IMR-90 (cell line): ENCODE measurements at regions not wholly inside any gene's neighbourhood (a gene's known extent, or its start where the extent isn't known, plus 50 kb on each side); places are given as distances from the start of the nearest gene placed in this dataset.

Experiments used
- ATAC-seq: fragments of 200-7000 bp; cut with Tn5 transposase; 2 replicates; pipeline ENCODE4 v1.9.1; 2020; ENCODE audit warnings: low read depth, mild to moderate bottlenecking, moderate library complexity
- BruUV-seq: library from RNA; stranded (reverse); fragments of 400-500 nt; replicated peaks from 2 replicates; lab custom pipeline; 2021; lab: Mats Ljungman, UMichigan
- CTCF ChIA-PET: fragments of 300-600 bp; formaldehyde crosslinking; extraction: SDS; loops from one replicate; lab custom pipeline; 2021; ENCODE audit warnings: antibody characterized with exemption; lab: Yijun Ruan, JAX
- POLR2A ChIA-PET: fragments of 300-600 bp; sonication (Branson Sonifier 250); formaldehyde crosslinking; loops from one replicate; lab custom pipeline; 2022; ENCODE audit warnings: antibody characterized with exemption; ENCODE audit not compliant: unreplicated experiment; lab: Charles Lee
- DNase-seq: peaks from one replicate; pipeline ENCODE4 v3.0.0; 2013
- H2AFZ ChIP-seq: replicated peaks from 2 replicates; pipeline ENCODE3; 2013; ENCODE audit warnings: low read length, mild to moderate bottlenecking; ENCODE audit not compliant: poor library complexity
- H2AK5ac ChIP-seq: 2 replicates; pipeline ENCODE4 v1.6.1; 2013; ENCODE audit warnings: low read depth, low read length, inconsistent platforms
- H2AK9ac ChIP-seq: replicated peaks from 2 replicates; pipeline ENCODE3; 2013; ENCODE audit warnings: mild to moderate bottlenecking, low read depth, low read length, moderate library complexity; ENCODE audit not compliant: poor library complexity
- H2BK120ac ChIP-seq: 2 replicates; pipeline ENCODE4 v1.6.1; 2013; ENCODE audit warnings: low read depth, low read length, inconsistent platforms
- H2BK15ac ChIP-seq: 3 replicates; pipeline ENCODE4 v1.6.1; 2013; ENCODE audit warnings: low read depth, low read length, inconsistent platforms
- H2BK20ac ChIP-seq: 2 replicates; pipeline ENCODE4 v1.6.1; 2013; ENCODE audit warnings: low read depth, mild to moderate bottlenecking, inconsistent platforms, low read length, moderate library complexity
- H2BK5ac ChIP-seq: 2 replicates; pipeline ENCODE4 v1.6.1; 2013; ENCODE audit warnings: mild to moderate bottlenecking, low read depth, low read length, inconsistent platforms; ENCODE audit not compliant: poor library complexity, severe bottlenecking
- H3K14ac ChIP-seq: replicated peaks from 2 replicates; pipeline ENCODE4 v1.6.1; 2013; ENCODE audit warnings: low read depth, low read length, inconsistent platforms
- H3K18ac ChIP-seq: 2 replicates; pipeline ENCODE4 v1.6.1; 2013; ENCODE audit warnings: low read depth, low read length, control low read depth
- H3K23ac ChIP-seq: 2 replicates; pipeline ENCODE4 v1.6.1; 2013; ENCODE audit warnings: low read depth, low read length, inconsistent platforms
- H3K27ac ChIP-seq: 2 replicates; pipeline ENCODE4 v1.5.1; 2013; ENCODE audit warnings: mild to moderate bottlenecking, control low read depth, low read length; ENCODE audit not compliant: insufficient read depth
- H3K27me3 ChIP-seq: 2 replicates; pipeline ENCODE4 v1.6.1; 2013; ENCODE audit warnings: low read length; ENCODE audit not compliant: control insufficient read depth, insufficient read depth
- H3K36me3 ChIP-seq: 2 replicates; pipeline ENCODE4 v1.6.1; 2013; ENCODE audit warnings: low read length, mixed read lengths; ENCODE audit not compliant: control insufficient read depth, insufficient read depth
- H3K4ac ChIP-seq: 2 replicates; pipeline ENCODE4 v1.6.1; 2013; ENCODE audit warnings: low read depth, low read length, inconsistent platforms
- H3K4me1 ChIP-seq: 2 replicates; pipeline ENCODE4 v1.6.1; 2013; ENCODE audit warnings: low read length, mixed read lengths; ENCODE audit not compliant: control insufficient read depth, insufficient read depth
- H3K4me2 ChIP-seq: 2 replicates; pipeline ENCODE4 v1.6.1; 2013; ENCODE audit warnings: low read depth, mild to moderate bottlenecking, control low read depth, low read length, moderate library complexity
- H3K4me3 ChIP-seq: 2 replicates; pipeline ENCODE4 v1.5.1; 2013; ENCODE audit warnings: low read depth, mild to moderate bottlenecking, control low read depth, low read length, moderate library complexity; ENCODE audit not compliant: insufficient read depth
- H3K56ac ChIP-seq: 2 replicates; pipeline ENCODE4 v1.6.1; 2013; ENCODE audit warnings: low read length, inconsistent platforms; ENCODE audit not compliant: insufficient read depth; ENCODE audit errors: extremely low read depth
- H3K79me1 ChIP-seq, 2 experiments: 2 replicates each; pipeline ENCODE4 v1.6.1; 2013; ENCODE audit warnings: low read length in 2 of 2, inconsistent platforms in 1 of 2, low read depth in 1 of 2
- H3K9ac ChIP-seq: 2 replicates; pipeline ENCODE4 v1.6.1; 2013; ENCODE audit warnings: low read depth, low read length, control low read depth
- H3K9me1 ChIP-seq: 2 replicates; pipeline ENCODE4 v1.6.1; 2013; ENCODE audit warnings: low read length, inconsistent platforms; ENCODE audit not compliant: insufficient read depth
- H3K9me3 ChIP-seq: 2 replicates; pipeline ENCODE4 v1.6.1; 2013; ENCODE audit warnings: low read length; ENCODE audit not compliant: control insufficient read depth, insufficient read depth
- H4K20me1 ChIP-seq: 2 replicates; pipeline ENCODE4 v1.6.1; 2013; ENCODE audit warnings: low read length, inconsistent platforms; ENCODE audit not compliant: insufficient read depth
- H4K5ac ChIP-seq: 2 replicates; pipeline ENCODE4 v1.6.1; 2013; ENCODE audit warnings: mild to moderate bottlenecking, low read depth, low read length, control low read depth
- H4K8ac ChIP-seq, 2 experiments: 2 replicates each; pipeline ENCODE4 v1.6.1; 2013; ENCODE audit warnings: low read depth in 2 of 2, low read length in 2 of 2, control low read depth in 1 of 2, inconsistent platforms in 1 of 2
- H4K91ac ChIP-seq: 2 replicates; pipeline ENCODE4 v1.6.1; 2013; ENCODE audit warnings: low read depth, low read length, inconsistent platforms; ENCODE audit not compliant: insufficient read depth
- BHLHE40 ChIP-seq: fragments of 150-350 bp; IDR thresholded peaks from 2 replicates; pipeline ENCODE4 v1.6.1; 2016; ENCODE audit warnings: mild to moderate bottlenecking, low read depth, low read length
- CEBPB ChIP-seq: IDR thresholded peaks from 2 replicates; pipeline ENCODE4 v1.6.1; 2012; ENCODE audit warnings: low read depth, low read length, improper control_type of control experiment
- FOS ChIP-seq: fragments of 150-350 bp; IDR thresholded peaks from 2 replicates; pipeline ENCODE4 v1.6.1; 2016; ENCODE audit warnings: low read depth, low read length
- MAFK ChIP-seq: IDR thresholded peaks from 2 replicates; pipeline ENCODE4 v1.6.1; 2012; ENCODE audit warnings: low read depth, low read length, improper control_type of control experiment
- MXI1 ChIP-seq: IDR thresholded peaks from 2 replicates; pipeline ENCODE4 v1.6.1; 2012; ENCODE audit warnings: low read depth, mild to moderate bottlenecking, low read length, moderate library complexity, borderline replicate concordance
- POLR2A ChIP-seq: IDR thresholded peaks from 2 replicates; pipeline ENCODE4 v1.6.1; 2012; ENCODE audit warnings: mild to moderate bottlenecking, low read depth, low read length
- RCOR1 ChIP-seq: IDR thresholded peaks from 2 replicates; pipeline ENCODE4 v1.6.1; 2012; ENCODE audit warnings: mild to moderate bottlenecking, low read length, improper control_type of control experiment; ENCODE audit not compliant: insufficient replicate concordance
- RFX5 ChIP-seq: IDR thresholded peaks from 2 replicates; pipeline ENCODE4 v1.8.0; 2012; ENCODE audit warnings: low read depth, mild to moderate bottlenecking, low read length, moderate library complexity
- SMC3 ChIP-seq: fragments of 150-350 bp; IDR thresholded peaks from 2 replicates; pipeline ENCODE4 v1.6.1; 2016; ENCODE audit warnings: low read depth, mild to moderate bottlenecking, antibody characterized with exemption, low read length, moderate library complexity
- WGBS, 2 experiments: methylation state at CpG; one replicate each; pipeline versions ENCODE4 v1.1.5 to v1.1.7; 2013; ENCODE audit warnings: missing lambda C conversion rate in 2 of 2; ENCODE audit not compliant: insufficient read length in 1 of 2; ENCODE audit errors: extremely low coverage in 2 of 2; 5-methylcytosine and 5-hydroxymethylcytosine counted together
- dilution Hi-C: fragments of 300-500 bp; cut with HindIII; formaldehyde crosslinking; loops from one replicate; pipeline ENCODE4 v1.14.3; 2018; ENCODE audit warnings: low sequenced_read_pairs; ENCODE audit not compliant: unreplicated experiment
- in situ Hi-C: fragments of 300-500 bp; cut with MboI; formaldehyde crosslinking; loops from 3 replicates; pipeline ENCODE4 v1.14.3; 2019; ENCODE audit warnings: low sequenced_read_pairs, inconsistent platforms, mixed read lengths
- intact Hi-C: fragments of 100-400 bp; cut with micrococcal nuclease; formaldehyde crosslinking; loops from 2 replicates; pipeline ENCODE4 v1.10.0; 2022
- TF ChIP-seq, protein P1 (sequence below): conservative IDR thresholded peaks from 2 replicates; pipeline ENCODE4 v1.5.1; 2012; ENCODE audit warnings: mild to moderate bottlenecking, low read depth, low read length, improper control_type of control experiment

DNA sequence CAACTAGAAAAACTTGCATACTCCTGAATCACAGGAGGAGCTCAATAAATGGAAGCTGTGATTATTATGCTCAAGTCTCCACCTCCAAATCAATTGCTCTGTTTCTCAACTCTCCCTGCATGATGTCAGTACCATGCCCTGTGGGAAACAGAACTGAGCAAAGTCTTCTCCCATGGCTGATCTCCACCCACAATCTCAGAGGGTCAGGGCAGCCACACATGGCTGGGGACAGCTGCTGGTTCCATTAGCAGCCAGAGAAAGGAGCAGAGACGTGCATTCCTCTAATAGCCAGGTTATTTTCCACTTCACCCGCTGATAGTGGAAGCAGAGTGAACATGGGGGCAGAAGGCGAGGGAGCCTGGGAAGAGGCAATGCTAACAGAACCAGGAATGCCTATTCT is 85.5 kb upstream of the TMEM132E start:
- no peaks in the 10 kb centered on the region for H3K9me1 ChIP-seq
- intact Hi-C loops (no loop called here), in situ Hi-C loops (no loop called here), dilution Hi-C loops (no loop called here)
- no peak overlapping the region for H4K5ac ChIP-seq
- no peaks in the 10 kb centered on the region for H3K79me1 ChIP-seq
- no peak overlapping the region for H3K4ac ChIP-seq
- no peak overlapping the region for H3K56ac ChIP-seq
- H2BK120ac ChIP-seq: no peak overlapping the region
- H3K27me3 ChIP-seq: no peaks in the 10 kb centered on the region
- POLR2A ChIA-PET: no interaction called here
- no peak for ATAC-seq
- H3K4me1 ChIP-seq: no peaks in the 10 kb centered on the region
- no peak overlapping the region for H3K4me2 ChIP-seq
- H3K23ac ChIP-seq: no peak overlapping the region
- no TSS peak for BruUV-seq
- H3K9ac ChIP-seq: no peak overlapping the region
- no peak overlapping the region for H3K18ac ChIP-seq
- H3K27ac ChIP-seq: no peak overlapping the region
- no peak for DNase-seq
- H3K14ac ChIP-seq: no peak overlapping the region
- CTCF ChIA-PET: no interaction called here
- H3K36me3 ChIP-seq: no peaks in the 10 kb centered on the region
- no CpG with 5 or more reads among the region's 3 CpGs for WGBS, 2 experiments
- no peak for TF ChIP-seq FOS
- TF ChIP-seq POLR2A: no peak
- TF ChIP-seq MXI1: no peak
- TF ChIP-seq MAFK: no peak
- TF ChIP-seq, protein P1, sequence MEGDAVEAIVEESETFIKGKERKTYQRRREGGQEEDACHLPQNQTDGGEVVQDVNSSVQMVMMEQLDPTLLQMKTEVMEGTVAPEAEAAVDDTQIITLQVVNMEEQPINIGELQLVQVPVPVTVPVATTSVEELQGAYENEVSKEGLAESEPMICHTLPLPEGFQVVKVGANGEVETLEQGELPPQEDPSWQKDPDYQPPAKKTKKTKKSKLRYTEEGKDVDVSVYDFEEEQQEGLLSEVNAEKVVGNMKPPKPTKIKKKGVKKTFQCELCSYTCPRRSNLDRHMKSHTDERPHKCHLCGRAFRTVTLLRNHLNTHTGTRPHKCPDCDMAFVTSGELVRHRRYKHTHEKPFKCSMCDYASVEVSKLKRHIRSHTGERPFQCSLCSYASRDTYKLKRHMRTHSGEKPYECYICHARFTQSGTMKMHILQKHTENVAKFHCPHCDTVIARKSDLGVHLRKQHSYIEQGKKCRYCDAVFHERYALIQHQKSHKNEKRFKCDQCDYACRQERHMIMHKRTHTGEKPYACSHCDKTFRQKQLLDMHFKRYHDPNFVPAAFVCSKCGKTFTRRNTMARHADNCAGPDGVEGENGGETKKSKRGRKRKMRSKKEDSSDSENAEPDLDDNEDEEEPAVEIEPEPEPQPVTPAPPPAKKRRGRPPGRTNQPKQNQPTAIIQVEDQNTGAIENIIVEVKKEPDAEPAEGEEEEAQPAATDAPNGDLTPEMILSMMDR: no peak
- no peak for TF ChIP-seq SMC3
- no peak for TF ChIP-seq CEBPB
- no peak for TF ChIP-seq RFX5
- TF ChIP-seq RCOR1: no peak
- no peak for TF ChIP-seq BHLHE40
- H2AK5ac ChIP-seq: no peak overlapping the region
- H3K9me3 ChIP-seq: no peaks in the 10 kb centered on the region
- H2BK20ac ChIP-seq: no peak overlapping the region
- no peak overlapping the region for H4K8ac ChIP-seq
- H3K4me3 ChIP-seq: no peak overlapping the region
- no peak overlapping the region for H2AK9ac ChIP-seq
- H2BK15ac ChIP-seq: no peak overlapping the region
- H4K20me1 ChIP-seq: no peaks in the 10 kb centered on the region
- no peak overlapping the region for H2AFZ ChIP-seq
- no peak overlapping the region for H2BK5ac ChIP-seq
- H4K91ac ChIP-seq: no peak overlapping the region
